ENCODE measurements at regions not wholly inside any gene's neighbourhood (a gene's known extent, or its start where the extent isn't known, plus 50 kb on each side); places are given as distances from the start of the nearest gene placed in this dataset.

DNA sequence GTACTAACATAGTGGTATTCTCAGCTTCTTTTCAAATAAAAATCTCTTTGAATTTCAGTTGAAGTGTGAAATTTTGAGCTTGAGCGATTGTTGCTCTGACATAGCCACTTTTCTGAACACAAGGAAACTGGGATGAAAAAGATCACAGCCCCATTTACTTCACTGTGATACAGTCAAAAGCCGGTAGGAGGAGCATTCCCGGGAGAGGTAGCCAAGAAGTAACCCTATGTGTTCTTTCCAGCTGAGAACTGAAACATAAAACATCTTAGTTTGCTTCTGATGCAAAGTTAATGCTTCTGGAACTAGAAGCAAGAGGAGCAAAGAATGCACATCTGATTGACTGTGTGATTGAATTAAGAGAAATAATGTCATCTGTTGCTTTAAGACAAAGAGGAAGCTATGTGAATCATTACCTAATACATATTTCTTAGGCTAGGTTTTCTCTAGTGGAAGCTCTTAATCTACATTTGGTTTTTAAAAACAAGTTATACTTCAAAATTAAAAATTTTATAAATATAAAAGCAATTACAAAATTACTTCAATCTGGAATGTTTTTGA is 88.3 kb upstream of the UNC5C start:
- no peak for DNase-seq (ENCODE audit: low read depth in 1 of 2, low spot score in 1 of 2)
- Histone ChIP-seq H3K4me3 (replicated peaks; ENCODE audit: insufficient read depth, low read length) (no peak overlapping the region), H3K27ac (replicated peaks) (no peak overlapping the region), H3K27me3 (ENCODE audit: insufficient read depth, poor library complexity, severe bottlenecking) (no peaks in the 10 kb centered on the region)
- TF ChIP-seq SPI1 (IDR thresholded peaks at IDR 0.05; ENCODE audit: borderline replicate concordance, low read depth) = no peak
- TF ChIP-seq, protein P1, sequence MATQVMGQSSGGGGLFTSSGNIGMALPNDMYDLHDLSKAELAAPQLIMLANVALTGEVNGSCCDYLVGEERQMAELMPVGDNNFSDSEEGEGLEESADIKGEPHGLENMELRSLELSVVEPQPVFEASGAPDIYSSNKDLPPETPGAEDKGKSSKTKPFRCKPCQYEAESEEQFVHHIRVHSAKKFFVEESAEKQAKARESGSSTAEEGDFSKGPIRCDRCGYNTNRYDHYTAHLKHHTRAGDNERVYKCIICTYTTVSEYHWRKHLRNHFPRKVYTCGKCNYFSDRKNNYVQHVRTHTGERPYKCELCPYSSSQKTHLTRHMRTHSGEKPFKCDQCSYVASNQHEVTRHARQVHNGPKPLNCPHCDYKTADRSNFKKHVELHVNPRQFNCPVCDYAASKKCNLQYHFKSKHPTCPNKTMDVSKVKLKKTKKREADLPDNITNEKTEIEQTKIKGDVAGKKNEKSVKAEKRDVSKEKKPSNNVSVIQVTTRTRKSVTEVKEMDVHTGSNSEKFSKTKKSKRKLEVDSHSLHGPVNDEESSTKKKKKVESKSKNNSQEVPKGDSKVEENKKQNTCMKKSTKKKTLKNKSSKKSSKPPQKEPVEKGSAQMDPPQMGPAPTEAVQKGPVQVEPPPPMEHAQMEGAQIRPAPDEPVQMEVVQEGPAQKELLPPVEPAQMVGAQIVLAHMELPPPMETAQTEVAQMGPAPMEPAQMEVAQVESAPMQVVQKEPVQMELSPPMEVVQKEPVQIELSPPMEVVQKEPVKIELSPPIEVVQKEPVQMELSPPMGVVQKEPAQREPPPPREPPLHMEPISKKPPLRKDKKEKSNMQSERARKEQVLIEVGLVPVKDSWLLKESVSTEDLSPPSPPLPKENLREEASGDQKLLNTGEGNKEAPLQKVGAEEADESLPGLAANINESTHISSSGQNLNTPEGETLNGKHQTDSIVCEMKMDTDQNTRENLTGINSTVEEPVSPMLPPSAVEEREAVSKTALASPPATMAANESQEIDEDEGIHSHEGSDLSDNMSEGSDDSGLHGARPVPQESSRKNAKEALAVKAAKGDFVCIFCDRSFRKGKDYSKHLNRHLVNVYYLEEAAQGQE (IDR thresholded peaks at IDR 0.05; ENCODE audit: insufficient replicate concordance, low read depth) = no peak
- TF ChIP-seq GABPA (IDR thresholded peaks at IDR 0.05; ENCODE audit: low read depth) = no peak
- no peak for TF ChIP-seq POLR2AphosphoS5 (IDR thresholded peaks at IDR 0.05; ENCODE audit: low read depth)
- TF ChIP-seq, protein P2, sequence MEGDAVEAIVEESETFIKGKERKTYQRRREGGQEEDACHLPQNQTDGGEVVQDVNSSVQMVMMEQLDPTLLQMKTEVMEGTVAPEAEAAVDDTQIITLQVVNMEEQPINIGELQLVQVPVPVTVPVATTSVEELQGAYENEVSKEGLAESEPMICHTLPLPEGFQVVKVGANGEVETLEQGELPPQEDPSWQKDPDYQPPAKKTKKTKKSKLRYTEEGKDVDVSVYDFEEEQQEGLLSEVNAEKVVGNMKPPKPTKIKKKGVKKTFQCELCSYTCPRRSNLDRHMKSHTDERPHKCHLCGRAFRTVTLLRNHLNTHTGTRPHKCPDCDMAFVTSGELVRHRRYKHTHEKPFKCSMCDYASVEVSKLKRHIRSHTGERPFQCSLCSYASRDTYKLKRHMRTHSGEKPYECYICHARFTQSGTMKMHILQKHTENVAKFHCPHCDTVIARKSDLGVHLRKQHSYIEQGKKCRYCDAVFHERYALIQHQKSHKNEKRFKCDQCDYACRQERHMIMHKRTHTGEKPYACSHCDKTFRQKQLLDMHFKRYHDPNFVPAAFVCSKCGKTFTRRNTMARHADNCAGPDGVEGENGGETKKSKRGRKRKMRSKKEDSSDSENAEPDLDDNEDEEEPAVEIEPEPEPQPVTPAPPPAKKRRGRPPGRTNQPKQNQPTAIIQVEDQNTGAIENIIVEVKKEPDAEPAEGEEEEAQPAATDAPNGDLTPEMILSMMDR (IDR thresholded peaks at IDR 0.05; ENCODE audit: insufficient read depth, low read length) = no peak

DNA sequence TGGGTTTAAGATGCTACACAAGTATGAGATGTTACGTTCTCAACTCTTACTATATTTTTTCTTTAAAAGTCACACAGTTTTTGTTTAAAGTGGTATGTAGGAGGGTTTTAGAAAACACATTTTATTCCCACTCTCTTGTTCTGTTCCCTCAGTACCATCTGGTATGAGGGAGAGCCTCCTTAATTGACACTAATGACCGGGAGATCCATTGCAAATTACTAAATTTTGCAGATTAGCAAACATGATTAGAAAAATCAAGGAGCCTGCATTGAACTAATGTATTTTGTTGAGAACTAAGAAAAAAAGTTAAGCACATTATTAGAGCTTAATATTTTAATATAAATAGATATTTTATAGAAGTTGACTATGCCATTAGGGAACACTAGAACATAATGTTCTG is 87.3 kb upstream of the UNC5C start:
- DNase-seq (ENCODE audit: low read depth in 1 of 2, low spot score in 1 of 2) = no peak
- no peak overlapping the region for H3K4me3 ChIP-seq (replicated peaks; ENCODE audit: insufficient read depth, low read length)
- H3K27me3 ChIP-seq (ENCODE audit: insufficient read depth, poor library complexity, severe bottlenecking) = no peaks in the 10 kb centered on the region
- no peak for TF ChIP-seq SPI1 (IDR thresholded peaks at IDR 0.05; ENCODE audit: borderline replicate concordance, low read depth)
- TF ChIP-seq, protein P1 (IDR thresholded peaks at IDR 0.05; ENCODE audit: insufficient replicate concordance, low read depth) = no peak
- TF ChIP-seq, protein P2 (IDR thresholded peaks at IDR 0.05; ENCODE audit: insufficient read depth, low read length) = no peak
- no peak for TF ChIP-seq GABPA (IDR thresholded peaks at IDR 0.05; ENCODE audit: low read depth)
- no peak for TF ChIP-seq POLR2AphosphoS5 (IDR thresholded peaks at IDR 0.05; ENCODE audit: low read depth)
- H3K27ac ChIP-seq (replicated peaks) = no peak overlapping the region

DNA sequence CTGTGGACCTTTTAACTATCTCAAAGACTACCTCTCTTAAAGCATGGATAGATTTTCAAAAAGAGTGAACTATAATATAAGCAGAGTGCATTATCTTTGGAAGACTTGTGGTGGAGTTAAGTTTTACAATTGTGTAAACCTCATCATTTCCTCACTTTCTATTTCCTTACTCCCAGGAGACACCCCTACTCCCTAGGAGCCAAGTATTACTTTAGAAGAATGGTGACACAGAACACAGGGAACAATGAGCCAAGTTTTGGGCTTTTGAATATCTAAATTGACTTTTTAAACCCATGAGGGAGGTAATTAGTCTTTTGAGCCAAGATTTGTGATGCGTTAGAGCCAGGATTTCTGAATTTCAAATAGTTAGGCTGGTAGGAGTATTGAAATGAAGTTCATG is 78.9 kb upstream of the UNC5C start:
- Histone ChIP-seq H3K27me3 (ENCODE audit: insufficient read depth, poor library complexity, severe bottlenecking) (no peaks in the 10 kb centered on the region), H3K27ac (replicated peaks) (no peak overlapping the region), H3K4me3 (replicated peaks; ENCODE audit: insufficient read depth, low read length) (no peak overlapping the region)
- TF ChIP-seq POLR2AphosphoS5 (IDR thresholded peaks at IDR 0.05; ENCODE audit: low read depth) (no peak), GABPA (IDR thresholded peaks at IDR 0.05; ENCODE audit: low read depth) (no peak), SPI1 (IDR thresholded peaks at IDR 0.05; ENCODE audit: borderline replicate concordance, low read depth) (no peak)
- TF ChIP-seq, protein P1 (IDR thresholded peaks at IDR 0.05; ENCODE audit: insufficient replicate concordance, low read depth) = no peak
- TF ChIP-seq, protein P2 (IDR thresholded peaks at IDR 0.05; ENCODE audit: insufficient read depth, low read length) = no peak
- DNase-seq (ENCODE audit: low read depth in 1 of 2, low spot score in 1 of 2) = no peak

Measured in HL-60 (cell line).